Prostate gland (tissue), 2 donors: ENCODE measurements at regions not wholly inside any gene's neighbourhood (a gene's known extent, or its start where the extent isn't known, plus 50 kb on each side); places are given as distances from the start of the nearest gene placed in this dataset.

Experiments used
- CTCF ChIP-seq, 4 experiments: fragments of 200-600 bp in 2 of 4; fragments of 450-650 bp in 2 of 4; sonication (generic) in 2 of 4; IDR thresholded peaks; 1 replicate in 3 of 4; 2 replicates in 1 of 4; pipeline ENCODE4 v1.5.1; 2016 to 2019; ENCODE audit warnings: antibody characterized with exemption in 4 of 4, mild to moderate bottlenecking in 2 of 4, moderate library complexity in 2 of 4
- POLR2A ChIP-seq: fragments of 450-650 bp; IDR thresholded peaks from one replicate; pipeline ENCODE4 v1.6.1; 2016; ENCODE audit warnings: antibody characterized with exemption, mild to moderate bottlenecking
- POLR2AphosphoS5 ChIP-seq: sonication (generic); formaldehyde crosslinking; IDR thresholded peaks from one replicate; pipeline ENCODE4 v1.6.1; 2017; ENCODE audit warnings: antibody characterized with exemption

GRCh38 chr1:30356839-30357238 lies 366.5 kb downstream of the MATN1 start:
- TF ChIP-seq CTCF (IDR thresholded peaks at IDR 0.05) (no peak), POLR2A (no peak), POLR2AphosphoS5 (no peak)
